GM23248 (cell line): ENCODE measurements at regions not wholly inside any gene's neighbourhood (a gene's known extent, or its start where the extent isn't known, plus 50 kb on each side); places are given as distances from the start of the nearest gene placed in this dataset.

Experiments used
- DNase-seq: peaks from one replicate; pipeline ENCODE4 v3.0.0-alpha.2; 2015
- H2AFZ ChIP-seq: fragments of 200-600 bp; sonication (generic); 2 replicates; pipeline ENCODE4 v1.6.1; 2016; ENCODE audit warnings: antibody characterized with exemption
- H3F3A ChIP-seq: fragments of 200-600 bp; sonication (generic); 2 replicates; pipeline ENCODE4 v1.6.1; 2016; ENCODE audit warnings: mild to moderate bottlenecking, antibody characterized with exemption, mixed run types; ENCODE audit not compliant: insufficient read depth
- H3K27ac ChIP-seq: fragments of 200-600 bp; sonication (generic); 2 replicates; pipeline ENCODE4 v1.5.1; 2016; ENCODE audit warnings: mild to moderate bottlenecking
- H3K27me3 ChIP-seq: fragments of 200-600 bp; sonication (generic); replicated peaks from 2 replicates; pipeline ENCODE4 v1.6.1; 2016; ENCODE audit warnings: mild to moderate bottlenecking; ENCODE audit not compliant: insufficient read depth
- H3K36me3 ChIP-seq: fragments of 200-600 bp; sonication (generic); 2 replicates; pipeline ENCODE4 v1.6.1; 2016; ENCODE audit warnings: low read depth, mild to moderate bottlenecking
- H3K4me1 ChIP-seq: fragments of 200-600 bp; sonication (generic); 2 replicates; pipeline ENCODE4 v1.6.1; 2016; ENCODE audit warnings: mild to moderate bottlenecking; ENCODE audit not compliant: insufficient read depth
- H3K4me2 ChIP-seq: fragments of 200-600 bp; sonication (generic); one replicate; pipeline ENCODE4 v1.6.1; 2016; ENCODE audit warnings: mild to moderate bottlenecking; ENCODE audit not compliant: unreplicated experiment
- H3K4me3 ChIP-seq: fragments of 200-600 bp; sonication (generic); 2 replicates; pipeline ENCODE4 v1.5.1; 2016; ENCODE audit warnings: mild to moderate bottlenecking
- H3K79me2 ChIP-seq: fragments of 200-600 bp; sonication (generic); 2 replicates; pipeline ENCODE4 v1.6.1; 2016; ENCODE audit warnings: mild to moderate bottlenecking; ENCODE audit not compliant: insufficient read depth
- H3K9ac ChIP-seq: fragments of 200-600 bp; sonication (generic); 2 replicates; pipeline ENCODE4 v1.6.1; 2016; ENCODE audit warnings: mild to moderate bottlenecking
- H3K9me2 ChIP-seq: fragments of 200-600 bp; sonication (generic); 2 replicates; pipeline ENCODE4 v1.6.1; 2016; ENCODE audit warnings: mixed run types, mild to moderate bottlenecking, moderate library complexity; ENCODE audit not compliant: insufficient read depth
- H3K9me3 ChIP-seq: fragments of 200-600 bp; sonication (generic); one replicate; pipeline ENCODE4 v1.6.1; 2017; ENCODE audit warnings: low read depth
- H4K20me1 ChIP-seq: fragments of 200-600 bp; sonication (generic); 2 replicates; pipeline ENCODE4 v1.6.0; 2016; ENCODE audit not compliant: insufficient read depth
- EZH2 ChIP-seq: fragments of 200-600 bp; sonication (generic); IDR thresholded peaks from 2 replicates; pipeline ENCODE4 v1.6.1; 2018; ENCODE audit warnings: antibody characterized with exemption, mild to moderate bottlenecking; ENCODE audit not compliant: insufficient read depth, poor library complexity, severe bottlenecking
- EZH2phosphoT487 ChIP-seq: fragments of 200-600 bp; sonication (generic); IDR thresholded peaks from 2 replicates; pipeline ENCODE4 v1.6.1; 2018; ENCODE audit warnings: antibody characterized with exemption, moderate library complexity, mild to moderate bottlenecking, low read depth; ENCODE audit not compliant: insufficient read depth
- WGBS, 2 experiments: methylation state at CpG; one replicate each; pipeline ENCODE4 v1.1.6; 2015 to 2017; ENCODE audit warnings: low lambda C conversion rate in 2 of 2, low coverage in 1 of 2; ENCODE audit errors: missing lambda C conversion rate in 2 of 2; 5-methylcytosine and 5-hydroxymethylcytosine counted together
- in situ Hi-C: fragments of 300-500 bp; cut with MboI; formaldehyde crosslinking; loops from 2 replicates; pipeline ENCODE4 v1.15.0; 2020

DNA sequence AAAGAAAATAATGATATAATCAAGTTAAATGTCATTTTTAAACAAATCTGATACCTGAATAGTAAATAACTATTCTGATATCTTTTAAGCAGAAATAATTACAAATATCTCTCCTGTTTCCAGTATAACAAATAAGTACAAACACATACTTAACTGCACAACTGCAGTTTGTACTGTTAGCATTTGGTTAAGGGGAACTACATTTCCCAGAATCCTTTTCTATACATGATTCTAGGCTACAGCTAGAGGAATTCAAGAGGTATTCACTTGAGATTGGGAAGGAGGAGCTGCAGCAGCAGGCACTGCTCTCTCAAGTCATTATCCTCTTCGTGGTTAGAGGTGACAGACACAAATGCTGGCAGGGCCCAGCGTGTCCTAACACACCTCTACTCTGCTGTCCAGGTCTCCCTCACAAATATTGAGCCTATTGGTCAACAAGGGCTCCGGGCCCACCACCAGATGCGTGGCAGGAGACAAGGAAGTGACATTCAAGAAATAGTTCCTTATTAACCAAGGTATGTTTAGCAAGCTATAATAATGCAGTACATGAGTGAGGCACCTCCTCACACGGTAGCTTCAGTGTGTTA lies 255.1 kb upstream of the MKLN1 start:
- 71 to 77% methylated on average over 5 of the region's 5 CpGs for WGBS, 2 experiments
- Histone ChIP-seq H3K9me3 (no peaks in the 10 kb centered on the region), H3K4me2 (peak overlapping the region; percentile 85), H3K9me2 (no peaks in the 10 kb centered on the region), H3K79me2 (peaks cover 96% of the 10 kb centered on the region), H4K20me1 (no peaks in the 10 kb centered on the region; the same call in 1 of the 2 replicates), H2AFZ (no peak overlapping the region), H3K4me3 (peak overlapping the region; percentile 51), H3K9ac (peak overlapping the region; percentile 59), H3K27ac (peak overlapping the region; percentile 78), H3K4me1 (peaks cover 80% of the 10 kb centered on the region), H3K36me3 (0 out of 2 replicates have a peak, but pooled peaks cover 5% of the 10 kb centered on the region), H3F3A (peaks cover 76% of the 10 kb centered on the region), H3K27me3 (no peaks in the 10 kb centered on the region)
- peak; percentile 56 for DNase-seq
- TF ChIP-seq EZH2phosphoT487 (no peak), EZH2 (no peak)
- in situ Hi-C loops, result no loop called here

DNA sequence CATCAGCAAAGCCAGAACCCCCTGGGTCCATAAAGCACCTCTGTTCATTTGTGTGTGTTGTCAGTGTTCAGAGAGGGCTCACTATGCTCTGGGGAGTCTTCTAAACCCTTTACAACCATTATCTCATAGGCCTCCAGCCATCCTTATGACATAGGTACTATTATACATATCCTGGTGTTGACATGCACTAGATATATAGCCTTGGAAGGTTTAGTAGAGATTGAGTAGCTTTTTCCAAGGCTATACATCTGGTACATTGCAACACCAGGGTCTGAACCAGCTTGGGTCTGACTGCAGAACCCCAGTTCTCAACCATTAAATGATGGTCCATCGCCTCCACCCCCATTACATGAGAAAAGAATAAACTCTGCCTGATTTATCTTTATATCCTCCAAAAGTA lies 253.6 kb upstream of the MKLN1 start:
- no peak overlapping the region for H3K9ac ChIP-seq
- H3K4me3 ChIP-seq, result no peak overlapping the region
- peaks cover 75% of the 10 kb centered on the region for H3F3A ChIP-seq
- DNase-seq, result no peak
- H3K79me2 ChIP-seq, result peaks cover 98% of the 10 kb centered on the region
- no peaks in the 10 kb centered on the region for H3K27me3 ChIP-seq
- H2AFZ ChIP-seq, result no peak overlapping the region
- TF ChIP-seq EZH2 (no peak), EZH2phosphoT487 (no peak)
- H4K20me1 ChIP-seq, result no peaks in the 10 kb centered on the region
- no peak overlapping the region for H3K4me2 ChIP-seq
- in situ Hi-C loops, result no loop called here
- no peaks in the 10 kb centered on the region for H3K9me2 ChIP-seq
- H3K4me1 ChIP-seq, result peaks cover 72% of the 10 kb centered on the region
- H3K27ac ChIP-seq, result peak overlapping the region; percentile 86; the same call in 1 of the 2 replicates
- H3K9me3 ChIP-seq, result no peaks in the 10 kb centered on the region
- peaks cover 5% of the 10 kb centered on the region for H3K36me3 ChIP-seq
- WGBS, 2 experiments, result 91 to 97% methylated on average over 1 of the region's 1 CpG

DNA sequence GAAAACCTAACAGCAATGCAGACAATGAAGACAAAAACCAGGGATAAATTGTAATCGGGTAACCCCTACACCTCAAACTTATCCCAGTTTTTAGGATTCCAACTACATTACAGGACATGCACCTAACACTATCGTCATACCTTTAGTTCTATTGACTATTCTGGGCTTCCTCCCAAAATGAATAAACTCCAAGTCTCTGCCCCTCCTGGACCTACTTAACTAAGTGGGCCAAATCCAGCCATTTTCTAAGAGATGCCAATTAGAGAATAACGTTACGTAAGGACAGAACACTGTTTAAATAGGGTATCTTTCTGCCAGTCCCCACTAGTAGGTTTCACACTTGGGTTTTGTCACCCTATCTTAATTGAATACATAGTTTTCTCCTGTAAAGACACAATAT lies 253.1 kb upstream of the MKLN1 start:
- Histone ChIP-seq H4K20me1 (no peaks in the 10 kb centered on the region), H3F3A (peaks cover 75% of the 10 kb centered on the region), H3K9ac (no peak overlapping the region), H3K27me3 (no peaks in the 10 kb centered on the region), H3K4me1 (peaks cover 66% of the 10 kb centered on the region), H3K4me2 (peak overlapping the region; percentile 9), H3K27ac (peak overlapping the region; percentile 86), H2AFZ (no peak overlapping the region), H3K36me3 (peaks cover 5% of the 10 kb centered on the region), H3K79me2 (peaks cover 98% of the 10 kb centered on the region), H3K4me3 (no peak overlapping the region), H3K9me3 (no peaks in the 10 kb centered on the region), H3K9me2 (no peaks in the 10 kb centered on the region)
- in situ Hi-C loops, result no loop called here
- no peak for DNase-seq
- no peak for TF ChIP-seq EZH2
- TF ChIP-seq EZH2phosphoT487, result no peak
- WGBS, 2 experiments, result 90 to 95% methylated on average over 4 of the region's 4 CpGs

DNA sequence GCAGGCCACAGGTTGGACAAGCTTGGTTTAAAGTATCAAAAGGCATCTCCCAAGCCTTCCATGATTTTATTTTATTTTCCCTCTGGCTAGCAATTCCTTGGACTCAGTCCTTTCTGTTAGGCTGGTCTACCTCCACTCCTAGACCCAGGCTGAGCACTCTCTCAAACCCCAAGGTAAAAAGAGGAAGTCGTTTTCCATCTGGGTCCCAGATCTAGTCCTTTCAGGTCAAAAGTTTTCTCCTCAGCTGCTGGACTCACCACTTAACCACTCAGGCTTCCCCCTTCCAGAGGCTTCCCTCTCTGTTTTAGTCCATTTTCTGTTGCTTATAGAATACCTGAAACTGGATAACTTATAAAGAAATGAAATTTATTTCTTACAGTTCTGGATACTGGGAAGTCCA lies 252.3 kb upstream of the MKLN1 start:
- Histone ChIP-seq H3K27ac (peak overlapping the region; percentile 86), H3K36me3 (peaks cover 5% of the 10 kb centered on the region), H2AFZ (no peak overlapping the region), H4K20me1 (no peaks in the 10 kb centered on the region), H3K9me2 (no peaks in the 10 kb centered on the region), H3K9ac (peak overlapping the region; percentile 62), H3K9me3 (no peaks in the 10 kb centered on the region), H3K4me1 (peaks cover 65% of the 10 kb centered on the region), H3K4me3 (peak overlapping the region; percentile 54), H3K79me2 (peaks cover 98% of the 10 kb centered on the region), H3K27me3 (no peaks in the 10 kb centered on the region), H3K4me2 (peak overlapping the region; percentile 86), H3F3A (peaks cover 72% of the 10 kb centered on the region)
- DNase-seq, result no peak
- 8 to 23% methylated on average over 1 of the region's 1 CpG for WGBS, 2 experiments
- in situ Hi-C loops, result no loop called here
- TF ChIP-seq EZH2phosphoT487, result no peak
- no peak for TF ChIP-seq EZH2
